ENCODE measurements at regions not wholly inside any gene's neighbourhood (a gene's known extent, or its start where the extent isn't known, plus 50 kb on each side); places are given as distances from the start of the nearest gene placed in this dataset.

DNA sequence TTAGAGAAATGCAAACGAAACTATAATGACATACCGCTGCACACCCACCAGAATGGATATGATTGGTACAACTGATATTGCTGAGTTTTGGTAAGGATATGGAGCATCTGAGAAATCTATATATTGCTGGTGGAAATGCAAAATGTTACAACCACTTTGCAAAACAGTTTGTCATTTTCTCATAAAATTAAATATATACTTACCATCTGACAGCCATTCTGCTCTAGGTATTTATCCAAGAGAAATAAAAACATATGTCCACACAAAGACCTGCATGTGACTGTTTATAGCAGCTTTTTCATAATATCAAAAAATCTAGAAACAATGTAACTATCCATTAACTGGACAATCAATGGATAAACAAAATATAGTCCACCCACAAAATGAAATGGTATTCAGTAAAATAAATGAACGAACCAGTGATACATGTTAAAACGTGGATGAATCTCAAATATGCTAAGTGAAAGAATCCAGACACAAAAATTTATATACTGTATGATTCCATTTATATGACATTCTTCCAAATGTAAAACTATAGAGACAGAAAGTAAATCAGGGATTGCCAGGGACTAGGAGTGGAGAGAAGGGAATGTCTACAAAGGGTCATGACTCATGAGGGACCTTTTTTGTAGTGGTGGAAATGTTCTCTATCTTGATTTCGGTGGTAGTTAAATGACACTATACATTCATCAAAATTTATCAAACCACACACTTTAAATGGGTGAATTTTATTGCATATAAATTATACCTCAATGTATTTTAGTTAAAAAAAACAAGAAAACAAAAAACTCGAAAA lies 312.0 kb upstream of the GLI3 start:
- TF ChIP-seq, protein P1, sequence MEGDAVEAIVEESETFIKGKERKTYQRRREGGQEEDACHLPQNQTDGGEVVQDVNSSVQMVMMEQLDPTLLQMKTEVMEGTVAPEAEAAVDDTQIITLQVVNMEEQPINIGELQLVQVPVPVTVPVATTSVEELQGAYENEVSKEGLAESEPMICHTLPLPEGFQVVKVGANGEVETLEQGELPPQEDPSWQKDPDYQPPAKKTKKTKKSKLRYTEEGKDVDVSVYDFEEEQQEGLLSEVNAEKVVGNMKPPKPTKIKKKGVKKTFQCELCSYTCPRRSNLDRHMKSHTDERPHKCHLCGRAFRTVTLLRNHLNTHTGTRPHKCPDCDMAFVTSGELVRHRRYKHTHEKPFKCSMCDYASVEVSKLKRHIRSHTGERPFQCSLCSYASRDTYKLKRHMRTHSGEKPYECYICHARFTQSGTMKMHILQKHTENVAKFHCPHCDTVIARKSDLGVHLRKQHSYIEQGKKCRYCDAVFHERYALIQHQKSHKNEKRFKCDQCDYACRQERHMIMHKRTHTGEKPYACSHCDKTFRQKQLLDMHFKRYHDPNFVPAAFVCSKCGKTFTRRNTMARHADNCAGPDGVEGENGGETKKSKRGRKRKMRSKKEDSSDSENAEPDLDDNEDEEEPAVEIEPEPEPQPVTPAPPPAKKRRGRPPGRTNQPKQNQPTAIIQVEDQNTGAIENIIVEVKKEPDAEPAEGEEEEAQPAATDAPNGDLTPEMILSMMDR (IDR thresholded peaks at IDR 0.05), result no peak

GRCh38 chr7:42545049-42545724 lies 308.2 kb upstream of the GLI3 start:
- TF ChIP-seq, protein P1 (IDR thresholded peaks at IDR 0.05), result no peak

GRCh38 chr7:42543953-42544352 lies 306.9 kb upstream of the GLI3 start:
- TF ChIP-seq, protein P1 (IDR thresholded peaks at IDR 0.05), result no peak

DNA sequence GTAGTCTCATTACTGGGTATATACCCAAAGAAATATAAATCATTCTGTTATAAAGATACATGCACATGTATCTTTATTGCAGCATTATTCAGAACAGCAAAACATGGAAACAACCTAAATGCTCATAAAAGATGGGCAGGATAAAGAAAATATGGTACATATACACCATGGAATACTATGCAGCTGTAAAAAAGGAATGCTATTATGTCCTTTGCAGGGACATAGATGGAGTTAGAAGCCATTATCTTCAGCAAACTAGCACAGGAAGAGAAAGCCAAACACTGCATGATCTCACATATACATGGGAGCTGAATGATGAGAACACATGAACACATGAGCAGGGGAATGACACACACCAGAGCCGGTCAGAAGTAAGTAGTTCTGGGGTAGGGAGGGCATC lies 297.4 kb upstream of the GLI3 start:
- TF ChIP-seq, protein P1 (IDR thresholded peaks at IDR 0.05), result no peak

GRCh38 chr7:42527004-42527403 lies 290.0 kb upstream of the GLI3 start:
- TF ChIP-seq, protein P1 (IDR thresholded peaks at IDR 0.05), result no peak

DNA sequence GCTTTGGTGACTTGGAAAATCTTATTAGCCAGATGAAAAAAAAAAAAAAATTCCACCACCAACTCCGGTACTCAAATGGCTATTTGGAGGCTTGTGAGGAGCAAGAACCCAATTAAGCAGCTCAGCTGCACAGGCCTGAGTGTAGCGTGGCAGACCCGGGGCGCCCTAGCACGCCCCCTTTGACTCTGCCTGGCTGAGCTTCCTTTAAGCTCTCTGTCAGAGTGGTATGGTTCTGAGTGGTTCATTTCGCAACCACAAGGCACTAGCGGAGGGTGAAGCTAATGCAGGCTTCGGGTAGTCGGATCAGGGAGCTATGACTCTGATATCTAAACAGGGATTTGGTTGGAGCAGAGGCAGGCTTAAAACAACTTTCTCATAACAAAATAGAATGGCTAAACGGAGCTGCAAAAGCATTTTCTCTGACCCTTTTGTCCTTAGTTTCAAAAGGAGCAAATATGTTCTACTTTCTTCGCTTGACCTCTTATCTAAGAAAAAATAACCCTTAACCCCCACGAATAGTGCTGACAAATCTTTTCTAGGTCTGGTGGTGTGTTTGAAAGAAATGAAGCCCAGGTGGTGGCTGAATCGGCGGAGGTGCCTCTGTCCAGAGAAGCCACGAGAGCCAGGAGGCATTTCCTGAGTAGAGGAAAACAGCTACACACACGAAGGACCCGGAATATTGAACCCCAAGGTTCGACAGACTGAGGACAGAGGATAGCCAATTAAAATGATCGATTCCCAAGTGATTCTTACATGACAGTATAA lies 285.4 kb upstream of the GLI3 start:
- TF ChIP-seq, protein P1 (IDR thresholded peaks at IDR 0.05), result no peak

GRCh38 chr7:42511027-42511426 lies 274.0 kb upstream of the GLI3 start:
- TF ChIP-seq, protein P1 (IDR thresholded peaks at IDR 0.05), result no peak

Data from LNCAP (cell line).